Keratinocyte (primary cell): ENCODE measurements at regions not wholly inside any gene's neighbourhood (a gene's known extent, or its start where the extent isn't known, plus 50 kb on each side); places are given as distances from the start of the nearest gene placed in this dataset.

Experiments
- DNase-seq: peaks from one replicate; pipeline ENCODE4 v3.0.0-alpha.2; 2011; ENCODE audit warnings: low read depth, missing footprints, low spot score
- FAIRE-seq: peaks from 2 replicates; lab custom pipeline; 2011; peaks lifted over from hg19 to GRCh38; lab: Jason Lieb, UNC
- H2AFZ ChIP-seq: 2 replicates; pipeline ENCODE4 v1.6.0; 2012; ENCODE audit warnings: low read length, control low read depth, inconsistent platforms; ENCODE audit not compliant: control insufficient read depth
- H3K27ac ChIP-seq: 2 replicates; pipeline ENCODE4 v1.5.1; 2011; ENCODE audit warnings: low read length; ENCODE audit not compliant: control insufficient read depth, insufficient read depth
- H3K27me3 ChIP-seq: 3 replicates; pipeline ENCODE4 v1.6.0; 2011; ENCODE audit warnings: low read length; ENCODE audit not compliant: control insufficient read depth, insufficient read depth; ENCODE audit errors: extremely low read depth
- H3K36me3 ChIP-seq, 2 experiments: 2 replicates in 1 of 2; 3 replicates in 1 of 2; pipeline ENCODE4 v1.5.1; 2011; ENCODE audit warnings: low read length in 2 of 2, mild to moderate bottlenecking in 1 of 2; ENCODE audit not compliant: control insufficient read depth in 2 of 2, insufficient read depth in 2 of 2; ENCODE audit errors: extremely low read depth in 1 of 2
- H3K4me1 ChIP-seq: 3 replicates; pipeline ENCODE4 v1.5.1; 2011; ENCODE audit warnings: low read length; ENCODE audit not compliant: control insufficient read depth, insufficient read depth; ENCODE audit errors: extremely low read depth
- H3K4me2 ChIP-seq: 3 replicates; pipeline ENCODE4 v1.6.0; 2011; ENCODE audit warnings: low read depth, low read length; ENCODE audit not compliant: control insufficient read depth, insufficient read depth; ENCODE audit errors: extremely low read depth
- H3K4me3 ChIP-seq, 3 experiments: fragments of 200-600 bp in 1 of 3; sonication (generic) in 1 of 3; 2 replicates in 2 of 3; 3 replicates in 1 of 3; pipeline ENCODE4 v1.5.1; 2011 to 2016; ENCODE audit warnings: low read length in 3 of 3, mild to moderate bottlenecking in 3 of 3, control low read depth in 2 of 3, inconsistent platforms in 1 of 3, low read depth in 1 of 3, mixed read lengths in 1 of 3, mixed run types in 1 of 3, moderate library complexity in 1 of 3; ENCODE audit not compliant: control insufficient read depth in 2 of 3, insufficient read depth in 2 of 3; ENCODE audit errors: extremely low read depth in 1 of 3
- H3K79me2 ChIP-seq: 2 replicates; pipeline ENCODE4 v1.6.0; 2012; ENCODE audit warnings: low read length; ENCODE audit not compliant: control insufficient read depth, insufficient read depth
- H3K9ac ChIP-seq: 3 replicates; pipeline ENCODE4 v1.6.0; 2011; ENCODE audit warnings: low read length; ENCODE audit not compliant: control insufficient read depth, insufficient read depth; ENCODE audit errors: extremely low read depth
- H3K9me1 ChIP-seq: 3 replicates; pipeline ENCODE4 v1.6.0; 2011; ENCODE audit warnings: low read length; ENCODE audit not compliant: control insufficient read depth, insufficient read depth; ENCODE audit errors: extremely low read depth
- H3K9me3 ChIP-seq: 2 replicates; pipeline ENCODE4 v1.5.1; 2012; ENCODE audit warnings: low read depth, low read length; ENCODE audit not compliant: control insufficient read depth
- H4K20me1 ChIP-seq: 3 replicates; pipeline ENCODE4 v1.6.0; 2011; ENCODE audit warnings: low read length; ENCODE audit not compliant: control insufficient read depth, insufficient read depth; ENCODE audit errors: extremely low read depth
- CTCF ChIP-seq, 3 experiments: IDR thresholded peaks in 1 of 3; conservative IDR thresholded peaks in 1 of 3; optimal IDR thresholded peaks in 1 of 3; 2 replicates in 2 of 3; 3 replicates in 1 of 3; pipeline versions ENCODE3 to v1.5.1; 2011; ENCODE audit warnings: low read length in 3 of 3, mild to moderate bottlenecking in 3 of 3, moderate library complexity in 2 of 3, control low read depth in 1 of 3, inconsistent platforms in 1 of 3; ENCODE audit not compliant: insufficient read depth in 2 of 3; ENCODE audit errors: extremely low read depth in 1 of 3
- EZH2 ChIP-seq: IDR thresholded peaks from one replicate; pipeline ENCODE4 v1.6.1; 2012; ENCODE audit warnings: inconsistent platforms, mild to moderate bottlenecking, low read length, moderate library complexity
- dilution Hi-C: fragments of 300-500 bp; cut with MboI; formaldehyde crosslinking; loops from one replicate; pipeline ENCODE4 v1.7.0; 2020; ENCODE audit warnings: low sequenced_read_pairs; ENCODE audit not compliant: extremely low pct_ligation_motif_present

- no peak overlapping the region for H2AFZ ChIP-seq
- no peak overlapping the region for H3K4me3 ChIP-seq
- H3K9ac ChIP-seq, result no peak overlapping the region
- no peaks in the 10 kb centered on the region for H4K20me1 ChIP-seq
- FAIRE-seq (no peak), DNase-seq (no peak)
- dilution Hi-C loops, result no loop called here
- H3K27ac ChIP-seq, result no peak overlapping the region
- no peaks in the 10 kb centered on the region for H3K9me1 ChIP-seq
- TF ChIP-seq CTCF (optimal IDR thresholded peaks at IDR 0.05 in 1 of 3, IDR thresholded peaks at IDR 0.05 in 1 of 3, conservative IDR thresholded peaks at IDR 0.05 in 1 of 3; ENCODE audit: extremely low read depth in 1 of 3, insufficient read depth in 2 of 3, low read length in 3 of 3) (no peak), EZH2 (no peak)
- H3K79me2 ChIP-seq, result no peaks in the 10 kb centered on the region
- H3K4me2 ChIP-seq, result no peak overlapping the region
- no peaks in the 10 kb centered on the region for H3K4me1 ChIP-seq
- no peaks in the 10 kb centered on the region for H3K9me3 ChIP-seq
- H3K36me3 ChIP-seq, result no peaks in the 10 kb centered on the region
- no peaks in the 10 kb centered on the region for H3K27me3 ChIP-seq
Observed at GRCh38 chr3:81245043-81245442, 516.4 kb downstream of the GBE1 start.

GRCh38 chr3:81244231-81244630 is 517.2 kb downstream of the GBE1 start:
- Histone ChIP-seq H3K36me3 (no peaks in the 10 kb centered on the region), H3K27me3 (no peaks in the 10 kb centered on the region), H3K4me1 (no peaks in the 10 kb centered on the region), H3K4me2 (no peak overlapping the region), H3K9ac (no peak overlapping the region), H3K9me3 (no peaks in the 10 kb centered on the region), H2AFZ (no peak overlapping the region), H3K9me1 (no peaks in the 10 kb centered on the region), H3K4me3 (no peak overlapping the region), H3K27ac (no peak overlapping the region), H4K20me1 (no peaks in the 10 kb centered on the region), H3K79me2 (no peaks in the 10 kb centered on the region)
- DNase-seq, result no peak
- dilution Hi-C loops, result no loop called here
- TF ChIP-seq EZH2 (no peak), CTCF (optimal IDR thresholded peaks at IDR 0.05 in 1 of 3, IDR thresholded peaks at IDR 0.05 in 1 of 3, conservative IDR thresholded peaks at IDR 0.05 in 1 of 3; ENCODE audit: extremely low read depth in 1 of 3, insufficient read depth in 2 of 3, low read length in 3 of 3) (no peak)
- FAIRE-seq, result no peak
